ENCODE measurements at regions not wholly inside any gene's neighbourhood (a gene's known extent, or its start where the extent isn't known, plus 50 kb on each side); places are given as distances from the start of the nearest gene placed in this dataset.
"Not testable (repeated sequence)": the region's sequence is repeated elsewhere in the genome, so short reads cannot be mapped to it uniquely, and the experiment has no call there.

DNA sequence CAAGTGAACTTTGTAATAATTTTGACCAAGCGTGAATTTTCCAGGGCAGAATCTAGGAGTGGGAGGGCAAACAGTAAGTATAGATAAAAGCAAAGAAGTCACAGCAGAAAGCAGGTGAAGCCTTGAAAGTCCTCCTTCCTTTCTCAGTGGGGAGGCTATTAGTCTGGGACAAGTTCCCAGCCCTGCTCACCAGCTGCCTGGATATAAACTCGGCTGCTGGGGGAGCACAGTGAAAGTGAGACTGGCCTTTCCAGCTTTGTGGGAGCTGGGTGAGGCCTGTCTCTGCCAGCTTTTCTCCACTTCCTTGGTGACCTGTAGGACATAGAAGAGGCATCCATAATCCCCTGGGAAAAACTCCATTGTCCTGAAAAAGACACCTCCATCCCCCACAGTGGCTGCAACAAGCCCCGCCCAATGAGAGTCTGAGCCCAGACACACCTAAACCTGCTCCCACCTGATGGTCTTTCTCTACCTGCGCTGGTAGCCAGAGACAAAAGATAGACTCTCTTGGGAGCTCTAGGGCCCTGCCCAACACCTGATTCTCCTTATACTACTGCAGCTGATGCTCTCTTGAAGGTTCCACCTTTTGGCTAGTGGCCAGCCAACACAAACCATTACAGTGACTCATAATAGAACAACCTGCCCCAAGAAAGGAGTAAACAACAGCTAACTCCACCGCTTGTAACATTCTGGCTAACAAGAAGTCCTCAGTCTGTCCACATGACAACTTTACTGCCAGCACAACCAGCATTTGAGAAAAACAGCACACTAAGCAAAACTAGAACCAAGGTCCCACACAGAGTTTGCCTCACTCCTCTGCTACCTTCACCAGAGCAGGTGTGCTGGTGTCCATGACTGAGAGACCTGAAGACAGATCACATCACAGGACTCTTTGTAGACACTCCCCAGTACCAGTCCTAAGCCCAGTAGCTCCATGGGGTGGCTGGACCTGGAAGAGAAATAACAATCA, 252.2 kb upstream of the SLITRK6 start:
- no peak for DNase-seq (ENCODE audit: low read depth in 2 of 3, low spot score in 2 of 3)

DNA sequence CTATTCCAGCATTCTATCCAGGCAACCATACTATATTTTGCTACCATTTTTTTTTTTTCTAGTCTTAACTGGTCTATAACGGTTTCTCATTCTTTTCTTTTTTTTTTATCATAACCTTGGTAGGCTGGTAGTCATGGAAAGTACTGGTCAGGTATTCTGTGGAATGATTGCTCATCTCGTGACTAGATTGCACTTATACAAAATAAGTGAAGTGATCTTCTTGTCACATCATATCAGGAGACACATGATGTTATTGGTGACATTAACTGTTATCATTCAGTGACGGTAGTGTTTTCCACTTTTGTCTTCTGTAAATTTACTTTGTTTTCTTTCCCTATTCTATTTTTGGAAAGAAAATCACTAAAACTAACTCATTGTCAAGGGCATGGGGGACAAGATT, 239.3 kb upstream of the SLITRK6 start:
- no peak for DNase-seq (ENCODE audit: low read depth in 2 of 3, low spot score in 2 of 3)

DNA sequence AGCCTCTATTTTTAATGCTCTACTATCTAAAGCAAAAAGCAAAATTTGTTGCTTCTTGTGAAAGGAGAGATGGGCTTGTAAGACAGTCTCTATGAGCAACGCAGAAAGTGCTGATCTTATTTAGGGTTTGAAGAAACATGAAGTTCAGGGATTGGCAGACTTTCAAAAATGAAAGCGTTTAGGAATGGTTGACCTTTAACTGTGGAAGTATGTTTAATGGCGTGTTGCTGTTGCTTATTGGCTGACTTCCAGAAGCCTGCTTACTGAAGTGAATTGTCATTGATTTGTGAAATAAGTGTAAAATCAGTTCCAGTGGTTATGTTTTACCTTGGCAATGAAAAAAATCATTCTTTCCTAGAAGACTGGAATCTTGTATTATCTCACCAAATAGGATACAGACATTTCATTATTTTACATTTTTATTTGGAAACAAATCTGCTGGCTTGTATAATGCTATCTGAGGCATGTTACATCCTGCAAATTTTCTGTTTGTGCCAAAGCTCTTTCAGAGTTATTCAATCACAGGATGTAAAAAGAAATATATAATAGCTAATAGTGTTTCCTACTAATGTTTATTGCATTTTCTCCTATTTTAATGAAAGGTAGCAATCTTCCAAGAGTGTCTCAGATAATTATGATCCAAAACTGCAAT, 221.3 kb upstream of the SLITRK6 start:
- no peak for DNase-seq (ENCODE audit: low read depth in 2 of 3, low spot score in 2 of 3)

DNA sequence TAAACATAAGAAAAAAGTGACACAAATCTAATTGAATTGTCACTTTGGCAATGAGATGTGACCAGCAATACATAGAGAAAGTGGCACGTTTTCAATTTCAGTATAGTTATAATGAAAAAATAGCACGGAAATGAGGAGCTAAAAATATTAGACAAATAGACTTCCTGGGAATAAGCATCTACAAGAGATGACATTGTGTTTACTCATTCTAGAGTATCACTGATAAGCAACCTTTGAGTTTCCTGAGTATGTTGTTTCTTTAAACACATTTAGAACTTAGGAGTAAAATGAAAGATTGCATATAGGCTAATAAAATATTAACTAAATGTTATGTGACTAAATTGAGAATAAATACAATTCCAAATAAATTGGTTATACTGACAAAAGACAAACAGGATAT, 207.1 kb upstream of the SLITRK6 start:
- no peak for DNase-seq (ENCODE audit: low read depth in 2 of 3, low spot score in 2 of 3)

DNA sequence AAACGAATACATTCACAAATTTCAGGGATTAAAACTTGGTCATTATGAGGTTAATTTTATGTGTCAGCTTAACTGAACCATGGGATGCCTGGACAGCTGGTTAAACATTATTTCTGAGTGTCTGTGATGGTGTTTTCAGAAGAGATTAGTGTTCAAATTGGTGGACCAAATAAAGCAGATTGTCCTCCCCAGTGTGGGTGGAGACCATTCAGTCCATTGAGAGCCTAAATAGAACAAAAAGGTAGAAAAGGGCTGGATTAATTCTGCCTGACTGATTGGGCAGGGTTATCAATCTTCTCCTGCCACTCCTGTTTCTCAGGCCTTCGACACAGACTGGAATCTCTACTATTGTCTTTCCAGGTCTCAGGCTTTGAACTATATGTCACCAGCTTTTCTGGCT, 203.8 kb upstream of the SLITRK6 start:
- DNase-seq (ENCODE audit: low read depth in 2 of 3, low spot score in 2 of 3): no peak

DNA sequence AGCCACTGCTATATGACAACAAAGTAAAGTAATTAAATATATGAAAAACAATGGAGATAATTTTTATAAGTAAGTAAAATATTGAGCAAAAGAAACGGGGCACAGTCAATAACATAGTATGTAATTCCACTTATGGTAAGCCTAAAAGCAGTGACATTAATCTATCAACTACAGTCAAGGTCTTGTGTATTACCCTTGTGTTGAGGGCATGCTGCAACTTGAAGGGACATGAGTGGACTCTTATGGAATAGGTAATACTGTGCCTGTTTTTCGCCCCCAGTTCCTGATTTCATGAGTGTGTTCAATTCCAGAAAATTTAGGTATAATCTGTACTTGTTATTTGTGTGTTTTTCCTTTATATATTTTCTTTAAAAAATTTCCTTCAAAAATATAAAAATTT, 201.3 kb upstream of the SLITRK6 start:
- no peak for DNase-seq (ENCODE audit: low read depth in 2 of 3, low spot score in 2 of 3)

DNA sequence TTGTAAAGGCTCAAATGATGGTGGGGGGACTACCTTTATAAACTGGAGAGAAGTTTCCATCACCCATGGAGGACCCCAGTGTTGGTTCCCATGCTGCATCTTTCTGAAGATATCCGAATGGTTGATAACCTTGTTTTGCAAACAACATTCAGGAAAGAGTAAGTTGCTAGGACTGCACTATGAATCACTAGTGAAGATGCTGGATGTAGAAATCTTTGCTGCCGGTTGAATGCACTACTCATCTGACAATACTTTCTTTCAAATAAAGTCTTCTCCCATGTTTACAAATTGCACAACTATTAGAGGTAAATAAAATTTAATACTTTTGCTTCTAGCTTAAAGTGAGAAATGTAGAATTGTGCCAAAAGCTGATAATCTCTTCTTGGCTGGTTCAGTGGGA, 198.4 kb upstream of the SLITRK6 start:
- no peak for DNase-seq (ENCODE audit: low read depth in 2 of 3, low spot score in 2 of 3)

DNA sequence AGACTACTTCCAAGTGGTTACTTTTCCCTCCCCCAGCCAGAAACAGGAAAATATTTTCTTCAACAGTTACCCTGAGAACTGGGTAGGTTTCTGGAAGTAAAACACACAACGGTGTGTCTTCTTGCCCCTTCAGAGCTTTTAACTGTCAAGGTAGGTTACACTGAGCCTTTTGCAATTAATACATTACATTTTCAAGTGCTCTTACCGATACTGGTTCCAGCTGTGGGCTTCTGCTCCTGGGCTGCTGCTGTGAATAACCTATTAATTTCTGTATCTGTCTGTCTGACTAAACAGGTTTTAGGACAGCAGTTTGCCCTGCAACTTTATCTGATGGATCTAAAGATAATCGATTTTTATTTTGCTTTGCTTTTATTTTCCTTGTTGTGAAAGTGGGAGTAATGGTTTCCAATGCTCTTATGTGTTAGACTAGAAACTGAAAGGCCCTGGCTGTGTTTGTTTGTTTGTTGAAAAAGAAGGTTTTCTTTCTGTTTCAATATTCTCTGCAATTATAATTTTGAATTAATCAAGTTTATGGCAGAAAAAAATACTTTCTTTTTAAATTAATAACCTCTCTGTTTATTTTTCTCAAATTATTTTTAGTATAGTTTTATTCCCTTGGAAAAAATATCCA, 196.7 kb upstream of the SLITRK6 start:
- no peak for DNase-seq (ENCODE audit: low read depth in 2 of 3, low spot score in 2 of 3)

DNA sequence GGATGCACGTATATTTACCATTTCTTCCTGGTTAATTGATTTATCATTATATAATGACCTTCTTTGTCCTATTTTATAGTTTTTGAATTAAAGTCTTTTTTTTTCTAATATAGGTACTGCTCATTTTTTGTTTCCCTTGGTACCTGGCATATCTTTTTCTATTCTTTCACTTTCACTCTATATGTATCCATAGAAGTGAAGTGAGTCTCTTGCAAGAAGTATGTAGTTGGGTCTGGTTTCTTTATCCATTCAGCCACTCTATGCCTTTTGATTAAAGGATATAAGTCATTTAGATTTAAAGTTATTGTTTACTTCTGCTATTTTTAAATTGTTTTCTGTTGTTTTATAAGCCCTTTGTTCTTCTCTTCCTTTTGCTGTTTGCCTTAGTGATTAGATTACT, 194.3 kb upstream of the SLITRK6 start:
- DNase-seq (ENCODE audit: low read depth in 2 of 3, low spot score in 2 of 3): no peak

DNA sequence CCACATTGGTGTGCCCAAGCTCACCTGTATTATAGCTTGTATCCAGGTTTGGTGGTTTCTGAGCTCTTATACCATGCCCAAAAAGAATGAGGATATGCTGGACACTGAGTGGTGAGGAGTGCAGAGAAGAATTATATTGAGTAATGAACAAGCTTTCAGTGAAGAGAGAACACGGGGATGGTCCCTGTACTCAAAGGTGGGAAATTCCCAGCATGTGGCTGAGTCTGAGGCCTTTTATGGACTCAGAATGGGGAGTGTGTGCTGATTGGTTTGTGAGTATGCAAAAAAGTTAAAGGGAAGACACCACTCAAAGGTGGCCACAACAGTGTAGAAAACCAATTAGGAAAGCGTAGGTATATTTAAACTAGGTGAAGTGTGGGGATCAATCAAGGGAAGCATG, 191.2 kb upstream of the SLITRK6 start:
- DNase-seq (ENCODE audit: low read depth in 2 of 3, low spot score in 2 of 3): no peak

DNA sequence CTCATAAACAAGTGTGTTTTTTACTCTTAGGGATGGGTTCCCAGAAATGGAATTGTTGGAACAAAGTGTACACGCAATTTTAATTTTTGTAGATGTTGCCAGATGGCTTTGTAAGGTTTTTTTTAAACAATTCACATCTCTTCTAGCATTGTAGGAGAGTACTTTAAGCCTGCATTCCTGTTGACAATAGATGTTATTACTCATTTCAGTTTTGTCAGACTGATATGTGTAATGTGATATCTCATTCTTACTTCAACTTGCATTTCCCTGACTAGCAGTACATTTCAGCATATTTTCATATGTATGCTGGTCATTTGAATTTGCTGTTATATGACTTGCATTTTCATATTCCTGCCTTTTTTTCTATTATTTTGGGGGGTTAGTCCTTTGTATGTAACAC, 186.6 kb upstream of the SLITRK6 start:
- no peak for DNase-seq (ENCODE audit: low read depth in 2 of 3, low spot score in 2 of 3)

DNA sequence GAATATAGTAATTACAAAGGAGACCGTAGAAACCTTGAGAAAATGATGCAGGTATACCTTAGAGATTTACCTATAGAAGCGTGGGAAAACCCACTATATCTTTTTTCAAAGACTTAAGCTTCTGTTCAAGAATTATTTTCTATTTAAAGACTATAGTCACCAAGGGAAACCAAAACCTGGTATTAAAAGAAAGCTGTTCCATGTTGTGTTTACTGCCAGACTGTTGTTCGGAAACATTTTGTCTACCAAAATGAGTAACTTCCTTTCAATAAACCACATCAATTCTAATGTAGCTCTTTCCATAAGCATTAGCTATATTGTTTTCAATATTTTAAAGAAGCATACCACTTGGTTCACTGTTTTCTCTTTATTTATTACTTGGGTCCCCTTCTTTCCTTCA, 182.9 kb upstream of the SLITRK6 start:
- DNase-seq (ENCODE audit: low read depth in 2 of 3, low spot score in 2 of 3): no peak

DNA sequence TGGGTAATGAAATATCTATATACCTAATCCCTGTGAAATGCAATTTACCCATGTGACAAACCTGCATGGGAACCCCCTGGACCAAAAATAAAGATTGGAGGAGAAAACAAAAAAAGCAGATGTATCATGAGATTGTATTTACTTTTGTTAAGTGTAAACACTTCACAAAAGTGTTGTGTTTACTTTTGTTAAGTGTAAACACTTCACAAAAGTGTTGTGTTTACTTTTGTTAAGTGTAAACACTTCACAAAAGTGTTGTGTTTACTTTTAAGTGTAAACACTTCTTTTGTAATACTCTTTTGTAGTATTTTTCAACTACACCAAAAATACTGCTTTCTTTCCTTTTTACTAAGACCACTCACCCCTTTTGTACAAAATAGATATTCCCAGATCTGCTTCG, 181.2 kb upstream of the SLITRK6 start:
- DNase-seq (ENCODE audit: low read depth in 2 of 3, low spot score in 2 of 3): not testable (repeated sequence)

DNA sequence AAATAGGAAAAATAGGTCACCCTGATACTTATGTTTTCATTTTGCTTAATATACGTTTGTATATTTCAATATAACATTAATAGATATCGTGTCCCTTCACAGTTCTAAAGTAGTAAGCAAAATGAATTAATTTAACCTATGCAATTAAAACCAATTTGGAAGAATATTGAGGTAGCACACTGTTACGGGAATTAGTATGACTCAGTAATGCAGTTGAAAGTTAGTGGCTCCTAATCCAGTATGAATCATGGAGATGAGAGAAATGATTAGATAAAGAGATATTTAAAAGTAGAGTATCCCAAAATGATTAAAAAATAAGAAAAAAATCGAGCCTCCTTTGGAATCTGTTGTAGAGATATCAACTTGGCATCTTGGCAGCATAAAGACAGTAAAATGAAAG, 177.0 kb upstream of the SLITRK6 start:
- no peak for DNase-seq (ENCODE audit: low read depth in 2 of 3, low spot score in 2 of 3)

DNA sequence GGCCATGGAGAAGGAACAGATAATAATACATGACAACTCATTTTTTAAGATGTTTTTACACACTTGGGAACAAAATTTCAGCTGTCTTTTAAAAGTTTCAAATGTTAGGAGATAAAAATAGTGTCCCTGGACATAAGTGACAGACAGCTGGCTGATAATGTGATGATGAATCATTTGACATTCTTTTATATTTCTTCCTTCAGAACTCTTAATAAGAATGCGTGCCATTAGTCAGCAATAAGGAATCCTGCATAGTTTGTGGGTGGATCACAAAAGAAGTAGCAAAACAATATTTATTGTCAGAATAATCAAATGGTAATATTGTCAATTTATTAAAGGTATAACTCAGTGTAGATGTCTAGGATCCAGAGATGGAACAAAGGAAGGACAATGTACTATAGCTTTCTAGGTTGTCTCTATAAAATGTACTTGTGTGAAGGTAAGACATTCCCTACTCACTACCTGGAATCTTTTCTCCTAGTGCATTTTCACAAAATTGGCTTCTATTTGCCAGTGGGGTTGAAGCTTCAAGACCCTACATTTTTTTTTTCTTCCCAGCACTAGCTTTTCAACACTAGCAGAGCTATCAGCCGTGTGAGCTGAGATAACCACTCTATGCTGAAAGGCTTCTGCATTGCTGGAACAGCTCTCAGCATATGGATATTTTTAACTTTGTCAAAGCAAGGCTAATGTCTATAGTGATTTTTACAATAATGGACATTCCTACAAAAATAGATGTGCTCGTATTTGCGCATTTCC, 175.6 kb upstream of the SLITRK6 start:
- DNase-seq (ENCODE audit: low read depth in 2 of 3, low spot score in 2 of 3): no peak

DNA sequence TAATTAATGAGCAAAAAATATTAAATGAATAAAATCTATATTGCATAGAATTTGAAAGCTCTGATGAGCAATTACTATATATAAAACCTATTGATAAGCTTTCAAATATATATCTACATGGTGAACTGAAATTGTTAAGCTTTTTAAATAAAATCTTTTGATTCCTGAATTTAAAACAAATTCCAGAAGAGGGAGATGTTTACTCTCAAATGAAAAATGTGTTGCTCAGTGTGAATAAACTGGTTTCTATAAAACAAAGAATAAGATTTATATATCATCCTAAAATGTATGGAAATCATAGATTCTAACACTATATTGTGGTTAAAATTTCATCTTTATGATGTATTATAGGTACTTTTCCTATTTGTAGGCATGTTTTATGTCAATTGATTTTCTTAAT, 171.5 kb upstream of the SLITRK6 start:
- peak in 1 of 3 donors; percentile 1 for DNase-seq (ENCODE audit: low read depth in 2 of 3, low spot score in 2 of 3)

DNA sequence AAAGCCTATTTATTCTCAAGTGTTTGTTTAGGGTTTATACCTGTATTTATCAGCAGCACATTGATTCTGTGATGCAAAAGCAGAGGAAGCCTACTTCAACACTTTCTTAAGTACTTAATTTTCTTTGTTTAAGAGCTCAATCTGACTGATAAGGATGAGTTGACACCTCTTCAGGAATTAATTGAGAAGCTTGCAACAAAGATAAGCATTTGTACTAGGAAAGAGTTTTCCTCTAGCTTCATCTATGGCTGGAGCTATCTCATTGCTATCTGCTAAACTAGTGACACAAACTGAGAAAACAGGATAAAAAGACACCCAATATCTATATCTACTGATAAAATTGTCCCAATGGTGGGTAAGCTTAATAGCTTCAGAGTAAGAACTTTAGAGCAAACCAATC, 170.1 kb upstream of the SLITRK6 start:
- DNase-seq (ENCODE audit: low read depth in 2 of 3, low spot score in 2 of 3): no peak

DNA sequence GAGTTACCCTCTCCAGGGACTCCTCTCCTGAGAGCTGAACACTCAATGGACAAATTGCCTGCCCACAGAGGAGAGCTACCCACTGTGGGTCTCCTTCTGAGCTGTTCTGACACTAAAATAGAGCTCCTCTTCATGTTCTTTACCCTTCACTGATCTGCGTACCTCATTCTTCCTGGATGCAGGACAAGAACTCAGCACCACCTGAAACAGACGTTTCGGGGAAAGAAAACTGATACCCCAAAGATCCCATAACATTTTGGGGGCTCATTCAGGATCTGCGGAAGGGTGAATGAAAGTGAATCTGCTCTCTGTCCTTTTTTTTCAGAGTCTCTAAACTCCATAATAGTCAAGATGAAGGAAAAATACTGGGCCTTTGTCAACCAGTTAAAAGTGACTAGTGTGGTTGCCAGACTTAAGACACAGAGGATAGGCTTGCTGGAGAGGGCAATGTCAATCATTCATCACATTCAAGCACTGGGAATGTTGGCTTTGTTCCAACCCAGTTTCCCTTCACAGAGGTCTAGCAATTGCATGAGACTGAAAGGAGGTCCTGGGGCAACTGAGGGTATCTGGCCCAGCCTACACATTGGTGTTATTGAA, 136.7 kb upstream of the SLITRK6 start:
- DNase-seq (ENCODE audit: low read depth in 2 of 3, low spot score in 2 of 3): no peak

DNA sequence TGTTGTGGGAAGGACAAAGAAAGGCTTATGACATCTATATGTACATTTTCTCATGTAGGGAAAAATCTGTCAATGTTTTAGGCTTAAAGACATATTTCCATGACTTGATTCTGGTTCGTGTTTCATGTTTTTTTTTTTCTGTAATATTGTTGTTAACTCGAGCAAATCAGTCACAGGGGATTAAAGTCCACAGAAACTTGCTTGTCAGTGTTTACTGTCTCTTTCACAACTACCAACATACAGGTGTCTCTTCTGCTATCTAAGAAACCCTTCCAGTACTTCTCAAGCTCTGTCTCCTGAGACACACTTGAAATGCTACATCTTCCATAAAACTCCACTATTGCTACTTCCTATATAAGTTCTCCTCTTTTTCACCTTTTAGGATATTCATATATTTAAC, 130.9 kb upstream of the SLITRK6 start:
- DNase-seq (ENCODE audit: low read depth in 2 of 3, low spot score in 2 of 3): no peak

DNA sequence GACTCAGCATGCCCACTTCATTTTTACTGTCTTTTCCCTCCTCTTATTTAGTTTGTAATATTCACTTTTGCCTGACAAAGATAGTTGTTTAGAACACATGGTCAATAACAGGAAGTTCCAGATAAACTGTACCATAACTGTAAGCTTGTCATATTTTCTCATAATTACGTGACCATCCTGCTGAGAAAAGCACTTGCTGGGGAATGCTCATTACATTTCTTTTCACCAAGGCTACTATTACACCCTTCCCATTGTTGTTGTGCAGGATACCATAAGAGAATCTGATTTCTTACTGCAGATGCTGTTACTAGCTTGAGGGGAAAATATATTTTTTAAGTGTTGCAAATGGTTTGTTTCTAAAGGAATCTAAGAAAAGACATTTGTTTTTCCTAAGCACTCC, 111.7 kb upstream of the SLITRK6 start:
- no peak for DNase-seq (ENCODE audit: low read depth in 2 of 3, low spot score in 2 of 3)

DNA sequence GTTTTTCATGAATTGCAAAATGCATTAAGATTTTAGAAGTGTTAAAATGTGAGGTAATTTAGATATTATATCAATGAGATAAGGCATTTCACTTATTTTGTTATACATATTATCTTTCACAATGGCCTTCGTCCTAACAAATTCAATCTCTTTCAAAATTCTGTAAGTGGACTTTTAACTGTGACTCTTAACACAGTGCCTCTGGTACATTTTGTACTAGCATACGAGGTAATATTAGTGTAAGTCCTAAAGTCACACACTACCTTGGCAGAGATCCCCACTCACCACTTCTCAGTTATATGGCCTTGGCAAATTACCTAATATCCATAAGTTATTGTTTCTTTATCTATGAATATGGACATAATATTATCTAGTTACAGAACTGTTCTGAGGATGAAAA, 101.3 kb upstream of the SLITRK6 start:
- no peak for DNase-seq (ENCODE audit: low read depth in 2 of 3, low spot score in 2 of 3)
